Middle frontal gyrus (tissue), 1 donor: ENCODE measurements at regions not wholly inside any gene's neighbourhood (a gene's known extent, or its start where the extent isn't known, plus 50 kb on each side); places are given as distances from the start of the nearest gene placed in this dataset.
"Not testable (repeated sequence)": the region's sequence is repeated elsewhere in the genome, so short reads cannot be mapped to it uniquely, and the experiment has no call there.

Experiments used
- DNase-seq: peaks from one replicate; pipeline ENCODE4 v3.0.0-alpha.2; 2015; ENCODE audit warnings: low spot score; ENCODE audit errors: extremely low spot score

- DNase-seq: no peak
Observed at GRCh38 chr6:14887181-14887580, 358.7 kb upstream of the JARID2 start.

- DNase-seq: no peak
Observed at GRCh38 chr6:14887986-14888574, 357.8 kb upstream of the JARID2 start.

GRCh38 chr6:14888575-14889000 is 357.3 kb upstream of the JARID2 start:
- no peak for DNase-seq

GRCh38 chr6:14889188-14889587 is 356.7 kb upstream of the JARID2 start:
- DNase-seq: no peak

- DNase-seq: no peak
Observed at GRCh38 chr6:14889611-14890593, 356.0 kb upstream of the JARID2 start.

- DNase-seq: not testable (repeated sequence)
Observed at GRCh38 chr6:14891820-14892375, 354.0 kb upstream of the JARID2 start.

- no peak for DNase-seq
Observed at GRCh38 chr6:14894105-14894504, 351.8 kb upstream of the JARID2 start.

- DNase-seq: no peak
Observed at GRCh38 chr6:14896475-14896874, 349.4 kb upstream of the JARID2 start.

- no peak for DNase-seq
Observed at GRCh38 chr6:14897831-14898230, 348.0 kb upstream of the JARID2 start.

GRCh38 chr6:14899441-14899840 is 346.4 kb upstream of the JARID2 start:
- DNase-seq: not testable (repeated sequence)

- DNase-seq: no peak
Observed at GRCh38 chr6:14900919-14901318, 344.9 kb upstream of the JARID2 start.

- no peak for DNase-seq
Observed at GRCh38 chr6:14903176-14904038, 342.5 kb upstream of the JARID2 start.

- DNase-seq: no peak
Observed at GRCh38 chr6:14905201-14905600, 340.7 kb upstream of the JARID2 start.

GRCh38 chr6:14906621-14907020 is 339.2 kb upstream of the JARID2 start:
- no peak for DNase-seq

GRCh38 chr6:14910692-14911547 is 334.9 kb upstream of the JARID2 start:
- no peak for DNase-seq

GRCh38 chr6:14912226-14912625 is 333.6 kb upstream of the JARID2 start:
- DNase-seq: no peak

- no peak for DNase-seq
Observed at GRCh38 chr6:14912706-14913105, 333.2 kb upstream of the JARID2 start.

- DNase-seq: no peak
Observed at GRCh38 chr6:14913931-14914330, 331.9 kb upstream of the JARID2 start.

GRCh38 chr6:14915888-14916832 is 329.7 kb upstream of the JARID2 start:
- DNase-seq: no peak
